ENCODE measurements at regions not wholly inside any gene's neighbourhood (a gene's known extent, or its start where the extent isn't known, plus 50 kb on each side); places are given as distances from the start of the nearest gene placed in this dataset.

DNA sequence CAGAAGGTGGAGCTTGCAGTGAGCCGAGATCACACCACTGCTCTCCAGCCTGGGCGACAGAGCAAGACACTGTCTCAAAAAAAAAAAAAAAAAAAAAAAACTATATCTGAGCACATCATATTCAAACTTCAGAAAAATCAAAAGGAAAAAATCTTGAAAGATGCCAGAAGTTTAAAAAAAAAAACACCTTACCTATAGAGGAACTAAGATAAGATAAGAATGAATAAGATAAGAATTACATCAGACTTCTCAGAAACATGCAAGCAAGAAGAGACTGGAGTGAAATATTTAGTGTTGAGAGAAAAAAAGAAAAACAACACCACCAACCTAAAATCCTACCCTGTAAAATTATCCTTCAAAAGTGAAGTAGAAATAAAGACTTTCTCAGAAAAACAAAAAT is 116.8 kb upstream of the ARID1B start:
- DNase-seq (ENCODE audit: low read depth) = no peak
- TF ChIP-seq, protein P1, sequence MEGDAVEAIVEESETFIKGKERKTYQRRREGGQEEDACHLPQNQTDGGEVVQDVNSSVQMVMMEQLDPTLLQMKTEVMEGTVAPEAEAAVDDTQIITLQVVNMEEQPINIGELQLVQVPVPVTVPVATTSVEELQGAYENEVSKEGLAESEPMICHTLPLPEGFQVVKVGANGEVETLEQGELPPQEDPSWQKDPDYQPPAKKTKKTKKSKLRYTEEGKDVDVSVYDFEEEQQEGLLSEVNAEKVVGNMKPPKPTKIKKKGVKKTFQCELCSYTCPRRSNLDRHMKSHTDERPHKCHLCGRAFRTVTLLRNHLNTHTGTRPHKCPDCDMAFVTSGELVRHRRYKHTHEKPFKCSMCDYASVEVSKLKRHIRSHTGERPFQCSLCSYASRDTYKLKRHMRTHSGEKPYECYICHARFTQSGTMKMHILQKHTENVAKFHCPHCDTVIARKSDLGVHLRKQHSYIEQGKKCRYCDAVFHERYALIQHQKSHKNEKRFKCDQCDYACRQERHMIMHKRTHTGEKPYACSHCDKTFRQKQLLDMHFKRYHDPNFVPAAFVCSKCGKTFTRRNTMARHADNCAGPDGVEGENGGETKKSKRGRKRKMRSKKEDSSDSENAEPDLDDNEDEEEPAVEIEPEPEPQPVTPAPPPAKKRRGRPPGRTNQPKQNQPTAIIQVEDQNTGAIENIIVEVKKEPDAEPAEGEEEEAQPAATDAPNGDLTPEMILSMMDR (IDR thresholded peaks at IDR 0.05; ENCODE audit: low read depth, low read length, missing control alignments) = no peak
- no peak overlapping the region for H3K4me3 ChIP-seq (ENCODE audit: low read depth, low read length)
- in situ Hi-C loops (cut with HindIII; ENCODE audit: low sequenced_read_pairs) = no loop called here

DNA sequence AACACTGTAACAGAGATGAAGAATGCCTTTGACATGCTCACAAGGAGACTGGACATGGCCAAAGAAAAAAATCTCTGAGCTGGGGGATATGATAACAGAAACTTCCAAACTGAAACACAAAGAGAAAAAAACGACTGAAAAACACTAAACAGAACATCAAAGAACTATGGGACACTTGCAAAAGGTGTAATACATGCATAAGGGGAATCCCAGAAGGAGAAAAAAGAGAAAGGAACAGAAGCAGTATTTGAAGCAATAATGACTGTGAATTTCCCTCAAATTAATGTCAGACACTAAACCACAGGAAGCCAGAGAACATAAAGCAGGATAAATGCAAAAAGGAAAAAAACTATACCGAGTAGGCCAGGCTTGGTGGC is 117.4 kb upstream of the ARID1B start:
- in situ Hi-C loops (cut with HindIII; ENCODE audit: low sequenced_read_pairs) = no loop called here
- H3K4me3 ChIP-seq (ENCODE audit: low read depth, low read length) = no peak overlapping the region
- TF ChIP-seq, protein P1 (IDR thresholded peaks at IDR 0.05; ENCODE audit: low read depth, low read length, missing control alignments) = no peak
- DNase-seq (ENCODE audit: low read depth) = no peak

GRCh38 chr6:156658966-156659821 is 118.0 kb upstream of the ARID1B start:
- in situ Hi-C loops (cut with HindIII; ENCODE audit: low sequenced_read_pairs) = no loop called here
- TF ChIP-seq, protein P1 (IDR thresholded peaks at IDR 0.05; ENCODE audit: low read depth, low read length, missing control alignments) = no peak
- H3K4me3 ChIP-seq (ENCODE audit: low read depth, low read length) = no peak overlapping the region
- DNase-seq (ENCODE audit: low read depth) = no peak

GRCh38 chr6:156658186-156658965 is 118.8 kb upstream of the ARID1B start:
- peak; percentile 93 for DNase-seq (ENCODE audit: low read depth)
- in situ Hi-C loops (cut with HindIII; ENCODE audit: low sequenced_read_pairs) = no loop called here
- H3K4me3 ChIP-seq (ENCODE audit: low read depth, low read length) = no peak overlapping the region
- TF ChIP-seq, protein P1 (IDR thresholded peaks at IDR 0.05; ENCODE audit: low read depth, low read length, missing control alignments) = no peak

GRCh38 chr6:156657296-156657695 is 119.9 kb upstream of the ARID1B start:
- DNase-seq (ENCODE audit: low read depth) = no peak
- TF ChIP-seq, protein P1 (IDR thresholded peaks at IDR 0.05; ENCODE audit: low read depth, low read length, missing control alignments) = no peak
- in situ Hi-C loops (cut with HindIII; ENCODE audit: low sequenced_read_pairs) = no loop called here
- no peak overlapping the region for H3K4me3 ChIP-seq (ENCODE audit: low read depth, low read length)

DNA sequence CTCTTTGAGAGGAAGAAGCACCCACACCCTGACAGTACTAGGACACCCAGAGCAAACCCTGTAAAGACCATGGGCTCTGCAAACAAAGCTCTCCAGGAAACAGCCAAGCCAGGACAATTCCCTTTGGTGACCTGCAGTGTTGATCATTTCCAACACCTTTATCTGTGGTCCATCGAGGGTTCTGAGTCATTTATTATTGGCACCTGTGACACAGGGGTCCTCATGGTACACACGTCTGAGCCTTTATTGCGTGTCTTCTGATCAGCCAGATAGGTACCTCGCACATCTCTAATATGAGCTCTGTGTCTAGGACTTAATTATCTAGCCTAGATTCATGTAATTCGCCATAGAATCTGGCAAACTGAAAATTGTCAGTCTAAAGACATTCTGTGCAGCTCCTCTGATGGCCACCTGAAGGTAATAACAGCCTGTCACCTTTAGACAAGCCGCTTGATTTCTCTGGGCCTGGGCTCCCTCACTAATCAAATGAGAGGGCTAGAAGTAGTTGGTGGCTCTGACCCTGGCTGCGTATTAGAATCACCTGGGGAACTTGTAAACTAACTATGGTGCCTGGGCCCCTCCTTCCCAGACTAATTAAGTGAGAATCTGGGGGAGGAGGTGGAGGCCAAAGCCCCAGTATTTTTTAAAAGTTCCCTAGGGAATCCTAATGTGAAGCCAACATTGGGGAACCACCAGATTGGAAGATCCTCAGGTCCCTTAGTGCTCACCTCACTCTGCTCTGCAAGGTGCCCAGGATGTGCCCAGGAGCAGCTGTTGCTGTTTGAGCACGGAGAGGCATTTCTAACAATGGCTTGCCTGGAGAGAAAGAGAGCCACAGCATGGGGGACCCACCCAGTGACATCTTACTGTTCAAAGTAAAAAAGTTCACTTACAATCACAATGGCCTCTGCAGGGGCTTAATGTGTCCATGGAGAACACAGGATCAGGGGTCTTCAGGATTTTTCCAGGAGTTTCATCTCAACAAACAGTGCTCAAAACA is 122.0 kb upstream of the ARID1B start:
- TF ChIP-seq, protein P1 (IDR thresholded peaks at IDR 0.05; ENCODE audit: low read depth, low read length, missing control alignments) = no peak
- DNase-seq (ENCODE audit: low read depth) = no peak
- no peak overlapping the region for H3K4me3 ChIP-seq (ENCODE audit: low read depth, low read length)
- in situ Hi-C loops (cut with HindIII; ENCODE audit: low sequenced_read_pairs) = no loop called here

Data from astrocyte of the cerebellum (primary cell).